NCI-H2196 (cell line): ENCODE measurements at regions not wholly inside any gene's neighbourhood (a gene's known extent, or its start where the extent isn't known, plus 50 kb on each side); places are given as distances from the start of the nearest gene placed in this dataset.

Source experiments
- DNase-seq: peaks from one replicate; lab custom pipeline; 2025; ENCODE audit not compliant: unreplicated experiment; lab: John Stamatoyannopoulos, UW

- no peak for DNase-seq
Observed at GRCh38 chr10:4315551-4315950, 510.5 kb upstream of the AKR1E2 start.

- no peak for DNase-seq
Observed at GRCh38 chr10:4313051-4313450, 513.0 kb upstream of the AKR1E2 start.

DNA sequence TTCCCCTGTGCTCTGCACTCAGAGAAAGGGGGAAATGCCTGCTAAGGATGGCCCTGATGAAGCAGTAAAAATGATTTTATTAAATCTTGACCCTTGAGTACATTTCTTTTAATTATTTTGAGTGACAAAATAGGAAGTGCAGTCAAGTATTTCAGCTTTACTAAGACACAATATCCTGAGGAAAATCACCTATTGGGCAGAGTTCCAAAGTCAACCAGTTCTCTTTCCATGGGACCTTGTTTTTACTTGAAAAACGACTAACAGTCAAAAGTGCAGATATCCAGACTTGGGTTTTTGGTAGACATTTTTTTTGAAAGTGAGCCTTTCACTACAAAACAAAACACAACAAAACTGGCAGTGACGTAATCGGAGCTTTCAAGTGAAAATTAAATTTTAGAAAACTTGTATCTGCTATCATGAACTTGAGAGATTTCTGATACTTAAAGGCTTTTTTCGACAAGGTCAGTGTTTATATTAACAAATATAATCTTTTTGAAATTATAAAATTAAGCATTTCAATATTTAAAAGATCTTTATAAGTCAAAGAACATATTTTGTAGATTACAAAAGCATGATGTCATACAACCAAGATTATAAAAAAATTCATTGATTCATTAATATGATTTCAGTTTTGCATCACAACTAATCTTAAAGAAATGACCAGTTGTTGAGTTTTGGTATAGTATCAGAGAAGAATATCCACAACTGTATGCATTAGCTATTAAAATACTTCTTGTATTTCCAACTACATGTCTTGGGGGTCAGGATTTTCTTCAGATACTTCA, 513.8 kb upstream of the AKR1E2 start:
- no peak for DNase-seq

- no peak for DNase-seq
Observed at GRCh38 chr10:4310172-4310571, 515.8 kb upstream of the AKR1E2 start.

- DNase-seq: no peak
Observed at GRCh38 chr10:4307910-4308309, 518.1 kb upstream of the AKR1E2 start.

DNA sequence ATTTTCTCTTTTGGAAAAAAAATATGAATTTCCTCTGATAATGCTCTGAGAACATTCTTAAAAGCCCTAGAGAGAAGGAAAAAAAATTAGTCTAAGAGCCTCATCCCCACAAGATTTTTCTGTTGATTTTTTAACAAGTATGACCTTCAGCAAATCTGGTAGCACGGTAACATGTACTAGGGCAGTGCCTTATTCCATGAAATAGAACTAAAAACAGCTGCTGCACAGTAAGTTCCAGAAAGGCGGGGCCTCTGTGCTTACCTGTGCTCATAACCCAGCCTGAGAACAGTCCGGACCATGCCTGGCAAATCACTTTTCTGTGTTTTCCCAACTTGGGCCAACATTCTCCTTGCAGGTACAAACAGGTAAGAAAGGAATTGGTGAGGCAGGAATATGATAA, 519.1 kb upstream of the AKR1E2 start:
- DNase-seq: no peak

GRCh38 chr10:4303045-4303444, 518.0 kb upstream of the KLF6 start:
- DNase-seq: no peak

GRCh38 chr10:4301291-4302045, 516.5 kb upstream of the KLF6 start:
- DNase-seq: no peak

DNA sequence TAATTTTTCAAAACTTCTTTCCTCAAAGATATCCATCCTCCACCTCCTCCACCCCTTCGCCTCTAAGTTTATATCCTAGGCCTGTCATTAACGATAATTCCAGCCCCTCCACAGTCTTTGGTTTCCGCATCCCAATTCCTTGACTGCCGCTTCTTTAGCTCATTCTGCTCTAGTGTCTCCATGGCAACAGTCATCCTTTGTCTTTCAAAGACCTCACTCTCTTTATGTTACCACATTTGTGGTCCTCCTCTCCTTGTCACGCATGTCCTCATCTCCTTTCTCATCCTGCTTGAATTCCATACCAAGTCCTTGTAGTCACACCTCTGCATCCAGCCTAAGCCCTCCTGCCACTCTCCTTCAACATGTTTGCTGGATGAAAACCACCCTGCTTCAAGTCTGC, 511.2 kb upstream of the KLF6 start:
- no peak for DNase-seq

DNA sequence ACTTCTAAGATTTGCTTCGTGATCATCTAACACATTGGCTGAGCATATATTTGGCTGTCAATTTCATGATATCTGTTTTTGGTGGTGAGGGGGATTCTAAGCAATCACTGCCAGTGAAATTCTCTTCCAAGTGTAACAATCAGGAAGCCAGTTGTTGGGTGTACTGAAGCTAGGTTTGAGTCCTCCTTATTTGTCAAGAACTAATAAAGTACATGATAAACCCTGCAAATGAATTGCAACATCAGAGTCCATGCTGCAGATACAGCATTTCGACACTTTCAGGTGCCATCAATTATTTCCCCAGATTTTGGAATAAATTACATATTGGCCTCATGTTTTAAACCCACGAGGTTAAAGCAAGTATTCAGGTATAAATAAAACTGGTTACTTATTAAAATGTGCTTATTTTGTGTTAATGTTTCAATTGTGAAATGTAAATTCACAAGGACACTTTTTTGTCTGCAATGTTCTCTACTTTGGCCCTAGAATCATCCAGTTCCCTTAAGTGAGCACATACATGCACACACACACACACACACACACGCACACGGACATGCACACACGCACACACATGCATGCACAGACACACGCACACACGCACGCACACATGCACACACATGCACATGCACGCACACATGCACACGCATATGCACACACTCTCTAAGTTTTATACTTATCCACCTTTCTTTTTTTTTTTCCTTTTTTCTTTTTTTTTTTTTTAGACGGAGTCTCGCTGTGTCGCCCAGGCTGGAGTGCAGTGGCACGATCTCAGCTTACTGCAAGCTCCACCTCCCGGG, 510.2 kb upstream of the KLF6 start:
- DNase-seq: no peak

GRCh38 chr10:4294271-4294670, 509.3 kb upstream of the KLF6 start:
- DNase-seq: no peak

GRCh38 chr10:4291990-4292389, 507.0 kb upstream of the KLF6 start:
- no peak for DNase-seq

GRCh38 chr10:4285121-4285520, 500.1 kb upstream of the KLF6 start:
- no peak for DNase-seq

DNA sequence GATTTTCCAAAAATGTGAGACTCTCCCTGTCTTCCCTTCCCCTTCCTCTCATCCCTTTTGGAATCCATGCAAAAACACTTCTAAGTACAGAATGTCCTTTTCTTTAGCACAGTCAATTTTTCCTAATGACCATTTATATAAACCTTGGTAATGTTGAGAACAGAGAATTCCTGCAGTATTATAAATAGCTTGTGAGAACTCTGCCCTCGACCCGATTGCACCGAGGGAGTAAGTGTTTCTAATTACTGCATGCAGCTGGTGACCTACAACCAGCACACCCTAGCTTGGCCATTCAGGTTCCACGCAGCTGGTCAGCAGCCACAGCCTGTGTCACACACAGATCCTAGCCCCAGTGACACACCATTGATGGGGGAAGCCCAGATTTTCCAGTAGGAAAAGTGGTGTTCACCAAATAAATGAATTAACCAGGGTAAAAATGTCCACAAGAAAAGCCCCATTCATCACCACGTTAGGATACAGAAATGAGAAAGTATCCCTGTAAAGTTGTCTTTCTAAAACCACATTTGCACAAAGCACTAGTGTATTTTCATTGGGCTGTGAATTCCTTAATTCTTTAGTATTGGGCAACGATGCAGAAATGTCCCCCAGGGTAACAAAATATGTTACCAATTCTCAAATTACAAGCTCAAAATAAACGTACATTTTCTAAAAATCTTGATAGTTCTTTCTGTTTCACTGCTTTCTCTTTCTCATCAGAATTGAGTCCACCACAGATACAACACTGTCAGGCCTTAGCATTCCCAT, 499.0 kb upstream of the KLF6 start:
- DNase-seq: no peak

- no peak for DNase-seq
Observed at GRCh38 chr10:4282496-4282895, 497.5 kb upstream of the KLF6 start.

- DNase-seq: no peak
Observed at GRCh38 chr10:4281190-4281825, 496.3 kb upstream of the KLF6 start.

GRCh38 chr10:4280461-4281189, 495.6 kb upstream of the KLF6 start:
- no peak for DNase-seq

DNA sequence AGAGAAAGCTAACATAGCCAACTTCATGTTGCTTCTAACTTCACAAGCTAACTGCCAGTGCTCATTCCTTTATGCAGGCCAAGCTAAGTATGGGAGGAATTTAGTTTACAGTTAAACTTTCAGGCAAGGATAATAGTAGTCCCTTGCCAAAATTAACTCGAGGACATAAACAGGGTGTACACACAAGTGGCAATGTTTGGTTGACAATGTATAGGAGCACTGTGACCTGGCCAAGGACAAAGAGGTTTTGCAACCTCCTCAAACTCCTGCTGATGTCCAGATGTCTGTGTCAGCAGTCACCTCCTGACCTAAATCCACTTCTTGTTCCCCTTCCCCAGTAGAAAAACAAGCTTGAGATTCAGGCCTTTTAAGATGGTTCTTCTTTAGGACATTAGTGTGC, 494.6 kb upstream of the KLF6 start:
- no peak for DNase-seq

GRCh38 chr10:4278186-4278585, 493.2 kb upstream of the KLF6 start:
- no peak for DNase-seq

DNA sequence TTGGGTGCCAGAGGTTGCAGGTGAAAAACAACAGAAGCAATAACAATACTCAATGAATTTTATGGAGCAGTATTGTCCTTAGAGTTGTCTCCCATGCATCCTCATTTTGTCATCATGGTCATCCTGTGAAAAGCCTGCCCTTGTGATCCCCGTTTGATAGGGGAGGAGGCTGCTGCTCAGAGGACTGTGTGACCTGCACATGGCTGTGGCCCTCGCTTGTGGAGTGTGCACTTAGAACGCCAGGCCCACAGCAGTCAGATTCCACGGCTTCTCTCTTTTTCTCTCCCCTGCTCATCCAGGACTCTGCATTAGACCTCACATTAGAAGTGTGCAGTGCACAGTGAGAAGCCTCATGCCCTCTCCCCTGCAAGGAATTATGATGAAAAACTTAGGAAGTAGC, 491.1 kb upstream of the KLF6 start:
- DNase-seq: no peak
